IPS DF 4.7 (cell line): ENCODE measurements at regions not wholly inside any gene's neighbourhood (a gene's known extent, or its start where the extent isn't known, plus 50 kb on each side); places are given as distances from the start of the nearest gene placed in this dataset.

Experiments used
- DNase-seq: peaks from one replicate; pipeline ENCODE4 v3.0.0-alpha.2; 2013; ENCODE audit warnings: low spot score; ENCODE audit errors: extremely low read depth

GRCh38 chr12:40552868-40553267, 139.4 kb upstream of the CNTN1 start:
- no peak for DNase-seq

DNA sequence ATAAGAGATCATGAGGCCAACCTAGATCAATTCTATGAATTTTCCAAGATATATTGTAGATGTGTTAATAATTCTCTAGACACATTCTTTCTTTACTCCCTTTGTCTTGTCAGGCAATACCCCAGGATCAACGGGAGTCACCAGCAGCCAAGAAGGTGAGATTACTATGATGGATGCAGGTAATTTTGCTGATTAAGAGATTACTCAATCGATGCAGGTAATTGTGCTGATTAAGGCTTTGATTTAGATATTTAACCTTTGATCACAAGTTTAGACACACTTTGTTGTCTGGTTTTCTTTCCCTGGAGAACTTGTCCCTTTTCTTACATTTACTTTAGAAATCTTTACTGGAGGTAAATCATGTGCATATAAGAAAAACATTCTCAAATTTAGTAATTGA, 134.3 kb upstream of the CNTN1 start:
- no peak for DNase-seq

GRCh38 chr12:40559865-40560264, 132.4 kb upstream of the CNTN1 start:
- DNase-seq: no peak

- no peak for DNase-seq
Measured at GRCh38 chr12:40560848-40561247, 131.4 kb upstream of the CNTN1 start.

DNA sequence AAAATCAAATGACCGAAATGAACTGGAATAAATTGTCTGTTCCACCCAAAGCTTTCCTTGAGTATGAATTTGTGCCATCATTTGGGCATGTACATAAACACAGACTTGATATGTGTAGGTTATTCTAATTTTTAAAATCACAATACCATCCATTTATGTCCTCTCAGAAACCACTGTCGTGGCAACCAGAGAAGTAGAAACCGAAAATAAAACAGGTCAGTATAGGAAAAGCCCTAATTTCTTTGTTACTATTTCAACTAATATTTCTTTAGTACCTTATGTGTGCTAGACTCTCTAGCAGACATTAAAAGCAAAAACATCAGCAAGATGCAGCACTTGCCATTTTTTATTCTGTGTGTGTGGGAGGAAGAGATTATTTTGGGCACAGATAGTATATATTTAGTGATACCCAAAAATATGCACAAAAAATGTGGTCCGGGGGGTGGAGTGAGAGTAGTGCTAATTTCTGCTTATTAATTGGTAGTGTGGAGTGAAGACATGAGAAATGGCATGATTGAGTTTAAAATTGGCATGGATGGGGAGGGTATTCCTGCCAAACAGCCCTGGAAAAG, 130.8 kb upstream of the CNTN1 start:
- DNase-seq: no peak

- DNase-seq: no peak
Measured at GRCh38 chr12:40565029-40565633, 127.1 kb upstream of the CNTN1 start.

GRCh38 chr12:40566271-40566670, 126.0 kb upstream of the CNTN1 start:
- DNase-seq: no peak

DNA sequence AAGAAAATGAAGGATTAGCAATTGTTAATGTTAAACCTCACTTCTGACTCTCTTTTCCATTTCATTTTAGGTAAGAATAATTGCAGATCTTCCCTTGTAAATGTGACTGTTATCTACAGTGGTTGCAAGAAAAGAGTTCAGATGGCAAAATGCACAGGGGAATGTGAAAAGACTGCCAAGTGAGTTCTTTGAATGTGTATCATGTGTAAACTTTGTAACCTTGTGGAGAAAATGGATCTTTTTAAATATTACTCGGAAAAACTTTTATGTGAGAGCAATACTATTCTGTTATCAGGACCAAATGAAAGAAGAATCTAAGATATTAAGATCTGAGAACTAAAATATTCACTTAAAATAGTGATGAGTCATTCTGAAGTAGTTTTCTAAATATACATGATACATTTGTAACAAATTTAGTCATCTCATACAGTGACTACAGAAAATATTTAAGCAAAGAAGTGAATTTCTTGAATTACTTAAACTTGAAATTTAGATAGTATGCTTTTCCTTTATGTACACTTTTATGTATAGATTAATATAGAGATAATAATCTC, 122.5 kb upstream of the CNTN1 start:
- no peak for DNase-seq

GRCh38 chr12:40573024-40573423, 119.2 kb upstream of the CNTN1 start:
- no peak for DNase-seq

DNA sequence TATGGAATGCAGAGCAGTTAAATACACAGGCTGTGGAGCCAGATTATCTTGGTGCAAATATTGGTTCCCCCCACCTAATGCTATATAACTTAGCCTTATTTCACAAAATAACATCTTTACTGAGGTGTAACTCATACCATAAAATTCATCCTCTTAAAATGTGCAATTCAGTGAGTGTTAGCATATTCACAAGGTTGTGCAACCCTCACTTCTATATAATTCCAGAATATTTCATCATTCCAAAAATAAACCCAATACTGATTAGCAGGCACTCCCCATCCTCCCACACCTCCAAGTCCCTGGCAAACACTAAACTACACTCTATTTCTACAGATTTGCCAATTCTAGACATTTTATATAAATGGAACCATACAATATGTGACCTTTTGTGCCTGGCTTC, 116.3 kb upstream of the CNTN1 start:
- no peak for DNase-seq

DNA sequence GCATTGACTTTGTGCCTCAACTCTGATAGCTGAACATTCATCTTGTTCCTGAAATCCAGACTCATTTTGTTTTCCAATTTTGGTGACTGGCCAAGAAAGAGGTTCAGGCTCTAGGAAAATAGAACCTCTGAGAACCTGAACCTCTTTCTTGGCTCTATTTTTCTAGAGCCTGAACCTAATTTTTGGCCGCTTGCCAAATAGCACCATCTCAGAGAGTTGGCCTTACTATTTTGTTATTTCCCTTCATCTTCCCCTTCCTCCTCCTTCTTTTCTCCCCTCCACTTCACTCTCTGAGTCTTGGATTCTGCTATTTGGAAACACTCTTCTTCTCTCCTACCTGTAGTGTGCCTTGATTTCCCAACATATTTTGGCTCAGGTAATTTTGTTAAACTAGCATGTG, 114.4 kb upstream of the CNTN1 start:
- DNase-seq: no peak

DNA sequence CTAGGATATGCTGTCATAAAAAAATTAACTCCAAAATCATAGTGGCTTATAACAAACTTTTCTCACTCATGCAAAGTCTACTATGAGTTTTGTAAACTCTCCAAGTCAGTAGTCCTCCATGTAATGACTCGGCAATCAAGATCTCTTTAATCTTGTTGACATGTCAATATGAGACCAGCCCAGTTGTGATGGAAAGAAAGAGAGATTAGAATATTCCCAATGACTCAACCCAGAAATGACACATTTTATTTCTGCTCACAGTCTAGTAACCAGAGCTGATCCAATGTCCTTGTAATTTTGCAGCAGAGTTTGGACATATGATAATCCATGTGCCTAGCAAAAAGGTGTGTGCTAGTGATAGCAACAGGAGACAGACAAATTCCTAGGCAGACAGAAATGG, 112.6 kb upstream of the CNTN1 start:
- DNase-seq: no peak

- DNase-seq: no peak
Measured at GRCh38 chr12:40580346-40580745, 111.9 kb upstream of the CNTN1 start.

- DNase-seq: no peak
Measured at GRCh38 chr12:40581889-40582288, 110.3 kb upstream of the CNTN1 start.

- no peak for DNase-seq
Measured at GRCh38 chr12:40583743-40584142, 108.5 kb upstream of the CNTN1 start.

DNA sequence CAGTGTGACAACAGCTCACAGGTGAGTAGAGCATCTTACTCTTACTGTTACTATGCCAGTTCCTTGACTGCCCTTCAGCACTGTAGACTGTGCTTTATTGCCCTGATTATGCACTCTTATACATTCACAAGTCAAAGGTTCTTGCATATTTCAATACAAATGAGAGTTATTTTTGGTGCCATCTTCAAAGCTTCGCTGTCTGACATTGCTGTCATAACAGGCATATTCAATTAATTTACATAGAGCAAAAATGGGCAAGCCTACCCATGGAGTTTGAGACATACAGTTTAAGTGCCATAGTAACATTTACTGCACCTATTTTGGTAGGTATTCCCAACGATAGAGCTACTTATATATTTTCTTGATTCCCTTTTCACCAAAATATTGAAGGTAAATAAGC, 107.5 kb upstream of the CNTN1 start:
- no peak for DNase-seq

DNA sequence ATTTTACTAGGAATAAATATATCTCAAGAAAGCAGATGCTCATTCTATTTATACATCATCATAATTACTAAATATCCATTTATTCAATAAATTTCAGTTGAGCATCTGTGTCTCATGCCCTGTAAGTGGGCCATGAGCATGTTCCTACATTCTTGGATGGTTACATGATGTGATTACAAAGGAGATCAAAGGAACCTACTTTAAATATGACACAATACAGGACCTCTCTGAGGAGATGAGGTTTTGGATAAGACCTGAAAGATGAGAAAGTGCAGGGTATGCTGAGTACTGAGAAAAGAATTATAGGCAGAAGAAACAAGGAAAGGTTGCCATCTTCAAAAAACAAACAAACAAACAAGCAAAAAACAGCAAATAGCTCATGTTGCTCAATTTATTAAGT, 105.4 kb upstream of the CNTN1 start:
- DNase-seq: no peak

- DNase-seq: no peak
Measured at GRCh38 chr12:40587421-40587820, 104.8 kb upstream of the CNTN1 start.

GRCh38 chr12:40587970-40588369, 104.3 kb upstream of the CNTN1 start:
- DNase-seq: no peak

GRCh38 chr12:40597133-40597532, 95.1 kb upstream of the CNTN1 start:
- no peak for DNase-seq

DNA sequence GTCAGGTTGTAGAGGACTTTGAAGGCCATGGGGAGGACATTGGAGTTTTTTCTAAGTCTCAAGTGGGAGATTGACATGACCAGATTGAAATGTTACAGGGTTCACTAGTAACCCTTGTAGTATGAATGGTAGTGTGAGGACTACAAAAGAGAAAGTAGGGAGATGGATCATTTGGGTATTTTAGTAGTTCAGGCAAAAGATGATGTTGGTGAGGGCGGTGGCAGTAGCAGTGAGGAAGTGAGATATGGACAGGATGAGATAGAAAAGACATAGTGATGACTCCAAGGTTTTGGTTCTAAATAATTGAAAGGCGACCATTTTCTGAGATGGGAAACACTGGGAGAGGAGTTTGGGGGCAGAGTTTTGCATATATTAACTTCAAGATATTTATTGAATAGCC, 94.2 kb upstream of the CNTN1 start:
- DNase-seq: no peak

DNA sequence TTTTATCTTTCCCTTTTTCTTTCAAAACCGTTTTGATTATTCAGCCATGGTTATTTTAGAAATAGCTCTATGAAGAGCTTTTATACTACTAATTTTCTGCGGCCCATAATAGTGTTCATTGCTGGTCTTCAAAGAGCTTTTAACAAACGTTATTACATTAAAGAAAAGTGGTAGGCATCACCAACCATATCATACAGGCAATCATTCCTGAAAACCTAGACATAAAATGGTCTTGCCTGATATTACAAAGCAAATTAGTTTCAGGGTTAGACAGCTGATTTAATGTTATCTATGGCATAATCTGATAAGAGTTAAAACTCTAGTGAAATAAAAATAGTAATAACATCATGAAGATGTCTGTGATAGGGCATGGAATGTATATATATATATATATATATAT, 89.7 kb upstream of the CNTN1 start:
- no peak for DNase-seq

- DNase-seq: no peak
Measured at GRCh38 chr12:40614923-40615322, 77.3 kb upstream of the CNTN1 start.
